GM18499 (cell line): ENCODE measurements at regions not wholly inside any gene's neighbourhood (a gene's known extent, or its start where the extent isn't known, plus 50 kb on each side); places are given as distances from the start of the nearest gene placed in this dataset.
A peak's percentile ranks its signal among the peaks of the same experiment; 100 is the strongest.

Source experiments
- ATAC-seq: cut with Tn5 transposase; IDR thresholded peaks from one replicate; pipeline ENCODE4 v1.9.1; 2021; ENCODE audit warnings: moderate number of reproducible peaks; ENCODE audit not compliant: insufficient read depth, unreplicated experiment

DNA sequence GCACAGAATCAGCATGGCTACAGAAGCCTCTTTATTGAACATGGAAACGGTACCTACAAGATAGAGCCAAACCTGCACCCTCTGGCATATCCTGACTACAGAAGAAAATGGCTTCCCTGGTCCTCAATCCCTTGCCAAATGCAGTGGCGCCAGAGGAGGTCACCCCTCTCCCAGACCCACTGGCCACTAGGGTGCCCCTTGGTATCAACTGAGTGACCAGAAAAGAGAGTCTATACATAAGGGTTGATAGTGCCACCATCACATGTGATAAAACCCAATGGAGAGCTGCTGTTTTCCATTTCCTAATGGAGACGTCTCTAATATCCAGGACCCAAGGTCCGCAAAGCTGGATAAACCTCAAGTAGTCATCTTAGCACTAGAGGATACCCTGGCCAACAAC is 52.7 kb upstream of the ALK start:
- ATAC-seq, result no peak

- no peak for ATAC-seq
Measured at GRCh38 chr2:29977284-29977683, 55.9 kb upstream of the ALK start.

GRCh38 chr2:29981402-29981801 is 60.0 kb upstream of the ALK start:
- no peak for ATAC-seq

DNA sequence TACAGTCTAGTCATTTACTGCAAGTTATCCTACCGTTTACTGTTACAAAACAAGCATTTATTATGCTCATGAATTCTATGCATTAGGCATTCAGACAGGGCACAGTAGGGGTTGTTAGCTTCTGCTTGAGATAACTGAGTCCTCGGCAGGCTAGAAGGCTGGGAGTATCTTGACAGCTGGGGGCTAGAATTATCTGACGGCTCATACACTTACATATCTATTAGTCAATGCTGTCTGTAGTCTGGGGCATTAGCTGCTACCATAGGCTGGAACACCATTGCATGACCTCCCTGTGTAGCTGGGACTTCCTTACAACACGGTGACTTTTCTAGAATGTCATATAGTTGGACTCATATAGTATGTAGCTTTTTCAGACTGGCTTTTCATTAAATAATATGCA is 61.9 kb upstream of the ALK start:
- no peak for ATAC-seq

GRCh38 chr2:29987146-29987545 is 65.8 kb upstream of the ALK start:
- no peak for ATAC-seq

DNA sequence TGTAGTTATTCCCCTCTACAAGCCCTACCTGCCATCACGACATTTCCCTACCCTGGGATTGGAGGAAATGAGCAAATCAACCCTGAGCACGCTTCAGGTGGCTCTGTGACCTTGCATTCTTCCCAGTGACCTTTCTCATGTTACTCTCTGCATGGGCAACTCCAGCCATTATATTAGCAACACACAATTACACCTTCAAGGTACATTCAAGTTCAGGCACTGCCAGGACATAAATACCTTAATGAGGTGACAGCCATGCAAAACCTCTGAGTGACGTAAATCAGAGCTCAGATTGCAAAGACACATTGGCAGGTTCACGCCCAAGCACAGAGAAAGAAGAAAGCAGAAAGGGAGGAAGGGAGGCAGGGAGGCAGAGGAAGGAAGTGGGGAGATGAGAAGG is 68.7 kb upstream of the ALK start:
- no peak for ATAC-seq

- ATAC-seq, result no peak
Measured at GRCh38 chr2:29991086-29991485, 69.7 kb upstream of the ALK start.

GRCh38 chr2:29995241-29995640 is 73.9 kb upstream of the ALK start:
- ATAC-seq, result no peak

GRCh38 chr2:30003128-30003527 is 81.7 kb upstream of the ALK start:
- no peak for ATAC-seq

GRCh38 chr2:30022444-30023071 is 101.2 kb upstream of the ALK start:
- ATAC-seq, result peak; percentile 72

- no peak for ATAC-seq
Measured at GRCh38 chr2:30024281-30024680, 102.9 kb upstream of the ALK start.

DNA sequence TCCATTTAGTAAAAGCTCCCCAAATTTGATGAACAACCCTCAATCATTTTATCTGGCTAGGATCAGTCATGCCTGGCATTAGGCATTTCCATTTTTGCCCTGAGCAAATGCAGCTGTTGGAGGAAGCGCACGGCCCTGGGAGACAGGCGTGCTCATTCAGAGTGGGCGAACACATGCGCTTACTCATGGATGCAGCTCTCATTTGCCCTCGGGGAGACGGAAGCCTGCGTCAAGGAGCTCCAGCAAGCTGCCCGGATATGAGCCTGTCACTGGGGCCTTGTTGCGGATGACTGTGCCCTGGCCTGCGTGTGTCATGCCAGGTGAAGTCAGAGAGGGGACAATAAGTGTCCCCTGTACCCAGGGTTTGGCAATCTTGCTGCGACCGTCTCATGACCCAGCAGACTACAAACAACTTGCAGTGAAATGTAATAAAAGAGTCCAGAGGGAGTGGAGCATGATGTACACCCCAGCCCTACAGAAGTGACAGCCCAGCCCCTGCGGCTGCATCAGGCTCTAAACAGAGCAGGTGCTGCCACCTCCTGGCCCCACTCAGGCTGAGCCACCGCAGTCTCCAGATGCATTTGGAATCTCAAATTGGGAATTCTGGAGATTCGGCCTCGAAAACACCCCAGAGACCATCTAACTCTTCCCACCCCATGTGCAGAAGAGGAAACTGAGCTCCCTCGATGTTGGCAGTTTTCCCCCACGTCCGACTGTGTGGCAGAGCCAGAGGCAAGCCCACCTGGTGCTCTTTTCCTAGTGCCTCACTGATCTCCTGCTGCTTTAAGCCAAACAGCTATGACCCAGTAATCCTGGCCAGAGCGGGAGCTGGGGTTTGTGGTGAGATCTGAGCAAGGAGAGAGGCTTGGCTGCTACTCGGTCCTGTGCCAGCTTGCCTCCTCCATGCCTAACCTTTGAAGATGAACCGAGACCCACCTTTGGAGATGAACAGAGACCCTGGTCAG is 105.0 kb upstream of the ALK start:
- ATAC-seq, result no peak

DNA sequence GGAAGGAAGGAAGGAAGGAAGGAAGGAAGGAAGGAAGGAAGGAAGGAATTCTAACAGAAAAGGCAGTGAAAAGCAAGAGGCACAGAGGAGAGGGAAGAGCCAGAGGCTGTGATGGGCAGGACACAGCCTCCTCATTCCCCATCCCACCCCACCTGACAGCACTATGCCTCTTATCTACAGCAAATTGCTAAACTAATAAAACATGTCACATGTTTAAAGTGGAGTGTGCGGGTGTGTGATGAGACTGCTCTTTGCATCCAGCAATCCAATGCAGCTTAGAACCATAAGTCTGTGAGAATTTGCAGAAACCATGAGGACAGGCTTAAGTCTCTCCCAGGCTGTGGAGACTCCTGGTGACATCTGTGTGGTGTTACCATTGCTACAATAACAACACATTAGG is 108.4 kb upstream of the ALK start:
- ATAC-seq, result no peak

DNA sequence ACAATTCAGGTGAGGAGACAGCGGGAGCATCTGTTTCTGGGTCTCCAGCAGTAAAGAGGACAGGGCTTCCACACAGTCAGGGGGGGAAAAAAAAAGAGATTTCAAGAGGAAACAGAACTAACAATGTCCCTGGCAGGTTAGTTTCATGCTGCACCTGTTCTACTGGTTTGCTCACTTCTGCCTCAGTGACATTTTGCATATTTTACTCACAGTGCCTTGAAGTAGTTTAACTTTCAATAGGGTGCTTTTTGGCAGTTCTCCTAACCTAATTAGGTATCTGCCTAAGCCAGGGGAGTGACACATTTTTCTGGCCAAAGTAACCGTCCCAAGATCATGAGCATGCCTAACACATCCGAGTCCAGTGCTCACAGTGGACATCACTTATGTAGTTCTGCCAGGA is 109.0 kb upstream of the ALK start:
- ATAC-seq, result no peak

DNA sequence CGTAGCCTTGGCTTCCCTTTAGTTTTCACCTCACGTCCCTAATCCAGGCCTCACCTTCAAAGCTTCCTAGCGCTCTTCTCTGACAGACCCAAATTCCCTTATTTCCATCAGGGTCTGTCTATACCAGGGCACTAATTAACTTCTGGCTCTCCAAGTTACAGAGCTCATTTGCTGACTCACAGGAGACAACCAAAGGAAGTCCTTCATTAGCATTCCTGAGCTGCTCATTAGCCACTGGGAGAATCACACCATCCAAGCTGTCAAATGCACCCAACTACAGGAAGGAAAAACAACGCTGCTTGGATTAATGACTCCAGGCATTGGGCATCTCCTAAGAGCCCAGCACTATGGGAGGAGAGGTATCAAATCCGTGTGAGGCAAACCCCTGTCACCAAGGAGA is 109.8 kb upstream of the ALK start:
- no peak for ATAC-seq

DNA sequence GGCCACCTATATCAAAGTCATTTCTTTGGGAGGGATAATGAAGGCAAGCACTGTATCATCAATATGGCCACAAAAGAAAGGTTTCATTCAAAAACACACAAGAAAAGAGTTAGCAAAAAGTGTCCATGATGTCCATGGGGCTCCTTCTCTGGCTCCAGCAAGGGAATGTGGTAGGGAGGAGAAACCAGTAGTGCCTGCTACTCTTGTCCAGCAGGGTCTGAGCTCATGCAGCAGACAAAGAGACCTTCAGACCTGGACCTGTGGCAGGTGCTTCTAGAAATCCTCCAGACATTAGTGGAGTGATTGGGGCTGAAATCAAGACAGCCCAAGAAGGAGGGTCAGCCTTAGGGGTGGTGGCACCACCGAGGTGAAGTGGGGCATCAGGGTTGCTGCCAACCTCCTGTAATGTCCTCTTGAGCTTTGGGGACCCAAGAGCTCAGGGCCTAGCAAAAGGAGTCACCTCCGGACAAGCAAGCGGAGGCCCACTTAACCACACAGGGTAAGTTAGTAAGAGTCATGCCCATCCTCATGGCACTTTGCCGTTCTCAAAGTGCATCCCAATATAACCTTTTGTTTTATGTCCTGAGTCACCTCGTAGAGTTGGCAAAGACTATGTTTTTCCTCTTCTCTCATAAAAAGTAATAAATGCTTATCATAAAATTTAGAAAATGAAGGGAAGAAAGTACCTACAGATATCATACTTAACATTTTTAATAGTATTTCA is 112.6 kb upstream of the YPEL5 start:
- ATAC-seq, result no peak

DNA sequence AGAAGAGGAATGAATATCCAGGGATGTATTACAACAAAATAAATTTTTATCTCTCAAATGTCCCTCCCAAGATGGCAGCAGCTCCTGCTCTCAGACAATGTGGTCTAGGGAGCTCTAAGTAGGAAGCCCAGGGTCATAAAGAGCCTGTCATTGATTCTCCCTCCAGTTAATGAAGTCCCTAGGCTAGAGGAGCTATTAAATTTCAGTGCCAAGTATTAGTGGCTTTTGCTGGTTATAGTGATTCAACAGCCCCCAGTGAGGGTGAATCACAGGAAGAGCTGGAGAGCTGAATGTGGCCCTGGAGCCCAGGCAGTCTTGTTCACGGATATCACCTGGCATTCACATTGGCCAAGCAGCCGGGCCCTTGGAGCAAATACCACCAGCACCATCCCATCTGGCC is 109.8 kb upstream of the YPEL5 start:
- ATAC-seq, result no peak

GRCh38 chr2:30038419-30038818 is 108.4 kb upstream of the YPEL5 start:
- ATAC-seq, result no peak

DNA sequence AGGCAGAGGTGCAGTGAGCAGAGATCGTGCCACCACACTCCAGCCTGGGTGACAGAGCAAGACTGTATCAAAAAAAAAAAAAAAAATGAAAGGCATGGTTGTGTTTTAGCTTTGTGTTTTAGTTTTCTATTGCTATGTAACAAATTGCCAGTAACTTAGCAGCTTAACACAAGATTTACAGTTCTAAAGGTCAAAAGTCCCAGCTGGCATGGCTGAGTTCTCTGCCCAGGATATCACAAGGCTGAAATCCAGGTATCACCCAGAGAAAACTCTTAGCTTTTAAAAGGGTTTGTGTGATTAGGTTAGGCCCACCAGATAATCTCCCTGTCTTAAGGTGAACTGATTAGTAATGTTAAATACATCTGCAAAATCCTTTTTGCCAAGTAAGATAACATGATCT is 107.7 kb upstream of the YPEL5 start:
- no peak for ATAC-seq

DNA sequence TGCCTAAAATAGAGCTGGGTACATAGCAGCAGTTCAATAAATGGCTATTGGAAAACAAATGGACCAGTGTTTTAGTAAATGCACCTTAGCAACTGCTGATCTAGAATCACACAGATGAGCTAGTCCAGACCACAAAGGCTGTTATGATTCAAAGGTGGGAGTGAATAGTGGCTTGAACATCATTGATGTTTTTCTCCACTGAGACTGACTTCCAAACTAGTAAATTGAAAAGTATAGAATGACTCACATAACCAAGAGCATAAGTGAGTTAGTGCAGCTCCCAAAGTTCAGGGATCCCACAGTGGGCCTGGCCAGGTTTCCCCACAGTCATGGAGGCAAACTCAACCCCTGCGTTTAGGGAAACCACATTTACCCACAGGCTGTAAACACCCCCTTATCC is 106.7 kb upstream of the YPEL5 start:
- no peak for ATAC-seq

- ATAC-seq, result no peak
Measured at GRCh38 chr2:30041884-30042283, 104.9 kb upstream of the YPEL5 start.
